ENCODE measurements at regions not wholly inside any gene's neighbourhood (a gene's known extent, or its start where the extent isn't known, plus 50 kb on each side); places are given as distances from the start of the nearest gene placed in this dataset.
"Not testable (repeated sequence)": the region's sequence is repeated elsewhere in the genome, so short reads cannot be mapped to it uniquely, and the experiment has no call there.

DNA sequence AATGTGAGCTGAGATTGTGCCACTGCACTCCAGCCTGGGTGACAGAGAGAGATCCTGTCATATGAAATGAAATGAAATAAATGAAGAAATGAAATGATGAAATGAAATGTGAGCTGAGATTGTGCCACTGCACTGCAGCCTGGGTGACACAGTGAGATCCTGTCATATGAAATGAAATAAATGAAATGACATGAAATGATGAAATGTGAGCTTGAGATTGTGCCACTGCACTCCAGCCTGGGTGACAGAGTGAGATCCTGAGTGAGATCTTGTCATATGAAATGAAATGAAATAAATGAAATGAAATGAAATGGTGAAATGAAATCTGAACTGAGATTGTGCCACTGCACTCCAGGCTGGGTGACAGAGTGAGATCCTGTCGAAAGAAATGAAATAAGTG, 58.2 kb upstream of the FAN1 start:
- TF ChIP-seq, protein P1, sequence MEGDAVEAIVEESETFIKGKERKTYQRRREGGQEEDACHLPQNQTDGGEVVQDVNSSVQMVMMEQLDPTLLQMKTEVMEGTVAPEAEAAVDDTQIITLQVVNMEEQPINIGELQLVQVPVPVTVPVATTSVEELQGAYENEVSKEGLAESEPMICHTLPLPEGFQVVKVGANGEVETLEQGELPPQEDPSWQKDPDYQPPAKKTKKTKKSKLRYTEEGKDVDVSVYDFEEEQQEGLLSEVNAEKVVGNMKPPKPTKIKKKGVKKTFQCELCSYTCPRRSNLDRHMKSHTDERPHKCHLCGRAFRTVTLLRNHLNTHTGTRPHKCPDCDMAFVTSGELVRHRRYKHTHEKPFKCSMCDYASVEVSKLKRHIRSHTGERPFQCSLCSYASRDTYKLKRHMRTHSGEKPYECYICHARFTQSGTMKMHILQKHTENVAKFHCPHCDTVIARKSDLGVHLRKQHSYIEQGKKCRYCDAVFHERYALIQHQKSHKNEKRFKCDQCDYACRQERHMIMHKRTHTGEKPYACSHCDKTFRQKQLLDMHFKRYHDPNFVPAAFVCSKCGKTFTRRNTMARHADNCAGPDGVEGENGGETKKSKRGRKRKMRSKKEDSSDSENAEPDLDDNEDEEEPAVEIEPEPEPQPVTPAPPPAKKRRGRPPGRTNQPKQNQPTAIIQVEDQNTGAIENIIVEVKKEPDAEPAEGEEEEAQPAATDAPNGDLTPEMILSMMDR (IDR thresholded peaks at IDR 0.05), result not testable (repeated sequence)
- TF ChIP-seq POLR2A, POLR2AphosphoS5, EP300 (IDR thresholded peaks at IDR 0.05): not testable (repeated sequence)
